ENCODE measurements at regions not wholly inside any gene's neighbourhood (a gene's known extent, or its start where the extent isn't known, plus 50 kb on each side); places are given as distances from the start of the nearest gene placed in this dataset.

DNA sequence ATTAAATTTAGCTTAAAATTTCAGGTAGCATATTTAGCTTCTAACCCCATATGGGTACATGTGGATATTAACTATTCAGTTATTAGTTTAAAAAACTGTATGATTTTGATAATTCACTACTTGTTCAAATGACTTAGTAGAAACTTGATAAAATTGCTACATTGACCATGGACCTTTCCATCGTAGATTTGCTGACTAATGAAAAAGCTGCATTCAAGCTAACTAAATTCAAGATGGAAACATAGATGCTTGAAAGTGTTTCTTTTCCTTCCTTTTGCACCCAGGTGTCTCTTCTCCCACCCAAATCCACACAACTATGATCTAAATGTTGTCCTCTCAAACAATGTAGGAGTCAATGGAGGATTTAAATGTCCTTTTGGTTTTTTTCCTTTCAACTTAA is 439.2 kb downstream of the TBC1D4 start:
- Histone ChIP-seq H3K27me3 (no peaks in the 10 kb centered on the region), H3K9me3 (no peaks in the 10 kb centered on the region), H3K4me1 (no peaks in the 10 kb centered on the region), H3K27ac (no peak overlapping the region), H3K4me3 (no peak overlapping the region), H3K36me3 (no peaks in the 10 kb centered on the region)
- intact Hi-C loops (cut with DNase I; ENCODE audit: low total_unique reads): no loop called here
- no peak for DNase-seq (ENCODE audit: low spot score in 2 of 2)
- TF ChIP-seq, protein P1, sequence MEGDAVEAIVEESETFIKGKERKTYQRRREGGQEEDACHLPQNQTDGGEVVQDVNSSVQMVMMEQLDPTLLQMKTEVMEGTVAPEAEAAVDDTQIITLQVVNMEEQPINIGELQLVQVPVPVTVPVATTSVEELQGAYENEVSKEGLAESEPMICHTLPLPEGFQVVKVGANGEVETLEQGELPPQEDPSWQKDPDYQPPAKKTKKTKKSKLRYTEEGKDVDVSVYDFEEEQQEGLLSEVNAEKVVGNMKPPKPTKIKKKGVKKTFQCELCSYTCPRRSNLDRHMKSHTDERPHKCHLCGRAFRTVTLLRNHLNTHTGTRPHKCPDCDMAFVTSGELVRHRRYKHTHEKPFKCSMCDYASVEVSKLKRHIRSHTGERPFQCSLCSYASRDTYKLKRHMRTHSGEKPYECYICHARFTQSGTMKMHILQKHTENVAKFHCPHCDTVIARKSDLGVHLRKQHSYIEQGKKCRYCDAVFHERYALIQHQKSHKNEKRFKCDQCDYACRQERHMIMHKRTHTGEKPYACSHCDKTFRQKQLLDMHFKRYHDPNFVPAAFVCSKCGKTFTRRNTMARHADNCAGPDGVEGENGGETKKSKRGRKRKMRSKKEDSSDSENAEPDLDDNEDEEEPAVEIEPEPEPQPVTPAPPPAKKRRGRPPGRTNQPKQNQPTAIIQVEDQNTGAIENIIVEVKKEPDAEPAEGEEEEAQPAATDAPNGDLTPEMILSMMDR (IDR thresholded peaks at IDR 0.05): no peak
- TF ChIP-seq POLR2A (IDR thresholded peaks at IDR 0.05) (no peak), POLR2AphosphoS5 (IDR thresholded peaks at IDR 0.05) (no peak)

DNA sequence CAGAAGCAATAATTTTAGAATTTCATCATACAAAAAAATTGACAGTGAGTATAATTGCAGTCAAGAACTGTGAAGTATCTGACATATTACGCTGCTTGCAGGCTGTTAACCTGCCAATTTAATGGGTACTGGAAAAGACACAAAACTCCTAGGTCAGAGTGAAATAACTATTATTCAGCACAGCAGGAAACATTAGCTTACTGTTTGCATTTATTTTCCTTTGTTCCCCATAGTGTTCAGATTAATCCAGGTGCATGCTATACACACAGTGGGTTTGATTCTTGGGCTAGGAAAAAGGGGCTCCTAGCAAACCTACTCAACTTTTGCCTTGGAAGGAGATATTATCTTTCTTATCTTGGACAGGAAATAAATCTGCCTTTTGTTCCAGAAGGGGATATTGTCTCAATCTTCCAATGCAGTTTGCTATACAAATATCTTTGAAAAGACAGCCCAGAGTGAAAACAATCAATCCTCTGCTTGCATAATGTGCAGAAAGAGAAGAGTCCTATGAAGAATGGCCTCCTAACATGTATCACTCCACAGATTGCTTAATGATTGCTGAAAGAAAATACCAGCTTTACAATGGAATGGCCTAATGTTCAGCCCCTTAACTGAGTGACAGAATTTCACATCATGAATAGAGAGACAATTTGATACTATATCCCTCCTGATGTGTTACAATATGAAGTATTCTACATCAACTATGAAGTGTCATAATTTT is 443.4 kb downstream of the TBC1D4 start:
- Histone ChIP-seq H3K9me3 (peaks cover 0 to 16% of the 10 kb centered on the region in 2 donors), H3K4me3 (no peak overlapping the region), H3K4me1 (no peaks in the 10 kb centered on the region), H3K27me3 (no peaks in the 10 kb centered on the region), H3K27ac (no peak overlapping the region), H3K36me3 (no peaks in the 10 kb centered on the region)
- TF ChIP-seq, protein P1 (IDR thresholded peaks at IDR 0.05): no peak
- TF ChIP-seq POLR2A (IDR thresholded peaks at IDR 0.05) (no peak), POLR2AphosphoS5 (IDR thresholded peaks at IDR 0.05) (no peak)
- intact Hi-C loops (cut with DNase I; ENCODE audit: low total_unique reads): no loop called here
- no peak for DNase-seq (ENCODE audit: low spot score in 2 of 2)

DNA sequence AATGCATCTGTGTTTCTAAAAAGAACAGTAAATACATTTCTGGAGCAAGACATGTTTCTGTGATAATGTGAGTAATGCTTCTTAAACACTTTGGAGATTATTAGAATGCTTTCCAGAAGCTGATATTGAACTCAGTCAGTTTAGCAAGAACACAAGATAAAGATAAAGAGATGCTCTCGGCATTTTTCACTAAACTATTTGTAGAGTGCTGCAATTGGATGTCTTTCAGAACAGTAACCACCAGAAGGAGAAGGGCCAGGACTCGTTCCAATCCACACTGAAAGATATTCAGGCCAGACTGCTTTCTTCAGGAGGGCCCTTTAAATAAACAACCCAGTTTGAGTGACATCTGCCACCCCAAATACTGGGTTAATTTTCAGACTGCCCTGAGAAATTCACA is 456.0 kb downstream of the TBC1D4 start:
- peaks cover 5 to 7% of the 10 kb centered on the region in 2 donors for H3K9me3 ChIP-seq
- no peaks in the 10 kb centered on the region for H3K27me3 ChIP-seq
- TF ChIP-seq POLR2A (IDR thresholded peaks at IDR 0.05) (no peak), POLR2AphosphoS5 (IDR thresholded peaks at IDR 0.05) (no peak)
- TF ChIP-seq, protein P1 (IDR thresholded peaks at IDR 0.05): no peak
- H3K27ac ChIP-seq: no peak overlapping the region
- H3K4me3 ChIP-seq: no peak overlapping the region
- no peak for DNase-seq (ENCODE audit: low spot score in 2 of 2)
- no peaks in the 10 kb centered on the region for H3K4me1 ChIP-seq
- intact Hi-C loops (cut with DNase I; ENCODE audit: low total_unique reads): no loop called here
- H3K36me3 ChIP-seq: no peaks in the 10 kb centered on the region

DNA sequence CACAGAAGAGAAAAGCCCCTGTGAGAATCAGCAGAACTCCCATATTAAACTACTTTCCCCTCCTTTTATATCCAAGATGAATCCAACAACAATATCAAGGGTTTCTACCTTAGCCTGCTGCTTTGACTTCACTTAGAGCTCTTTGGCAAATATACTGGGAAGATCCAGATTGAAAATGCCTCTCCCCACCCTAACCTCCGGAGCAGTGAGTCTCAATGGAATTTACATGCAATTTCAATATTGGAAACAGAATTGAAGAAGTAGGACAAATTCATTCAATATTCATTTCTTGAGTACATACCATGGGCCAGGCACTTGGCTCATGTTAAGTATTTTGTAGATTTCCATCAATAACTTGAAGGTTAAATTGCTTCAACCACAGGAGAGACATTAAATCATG is 457.4 kb downstream of the TBC1D4 start:
- no peak for DNase-seq (ENCODE audit: low spot score in 2 of 2)
- Histone ChIP-seq H3K36me3 (no peaks in the 10 kb centered on the region), H3K27me3 (no peaks in the 10 kb centered on the region), H3K27ac (no peak overlapping the region), H3K9me3 (peaks cover 5 to 7% of the 10 kb centered on the region in 2 donors), H3K4me3 (no peak overlapping the region), H3K4me1 (no peaks in the 10 kb centered on the region)
- TF ChIP-seq, protein P1 (IDR thresholded peaks at IDR 0.05): no peak
- TF ChIP-seq POLR2AphosphoS5 (IDR thresholded peaks at IDR 0.05) (no peak), POLR2A (IDR thresholded peaks at IDR 0.05) (no peak)
- intact Hi-C loops (cut with DNase I; ENCODE audit: low total_unique reads): no loop called here

DNA sequence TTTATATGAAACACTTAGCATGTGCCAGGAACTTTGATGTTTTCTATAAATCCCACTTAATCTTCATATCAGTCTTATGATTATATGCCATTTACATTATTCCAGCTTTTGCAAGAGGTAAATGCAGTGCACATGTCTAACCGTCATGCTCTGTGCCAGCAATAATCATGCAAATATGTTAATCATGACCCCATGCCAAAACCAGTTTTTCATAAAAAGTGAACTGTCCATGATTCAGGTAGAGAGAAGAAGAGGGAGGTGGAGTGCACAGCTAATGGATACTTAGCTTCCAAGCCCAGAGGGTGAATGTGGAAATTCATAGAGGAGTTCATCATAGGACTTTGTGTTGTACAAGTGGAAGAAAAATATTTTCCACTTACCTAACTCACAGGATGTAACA is 458.4 kb downstream of the TBC1D4 start:
- Histone ChIP-seq H3K36me3 (no peaks in the 10 kb centered on the region), H3K27ac (no peak overlapping the region)
- intact Hi-C loops (cut with DNase I; ENCODE audit: low total_unique reads): no loop called here

More for the DNA sequence above, 458.4 kb downstream of the TBC1D4 start:
- no peak for TF ChIP-seq POLR2A (IDR thresholded peaks at IDR 0.05)
- TF ChIP-seq POLR2AphosphoS5 (IDR thresholded peaks at IDR 0.05): no peak
- TF ChIP-seq, protein P1 (IDR thresholded peaks at IDR 0.05): no peak
- H3K4me1 ChIP-seq: no peaks in the 10 kb centered on the region
- H3K4me3 ChIP-seq: no peak overlapping the region
- no peaks in the 10 kb centered on the region for H3K27me3 ChIP-seq
- DNase-seq (ENCODE audit: low spot score in 2 of 2): no peak
- H3K9me3 ChIP-seq: no peaks in the 10 kb centered on the region

All from breast epithelium (tissue), 4 donors.